ENCODE measurements at regions not wholly inside any gene's neighbourhood (a gene's known extent, or its start where the extent isn't known, plus 50 kb on each side); places are given as distances from the start of the nearest gene placed in this dataset.

GRCh38 chr13:22375151-22375550 is 704.3 kb downstream of the FGF9 start:
- Mint-ChIP-seq H3K9me3 (peaks cover 60% of the 10 kb centered on the region), H3K36me3 (peaks cover 21% of the 10 kb centered on the region), H3K27ac (no peak overlapping the region), H3K4me3 (no peak overlapping the region), H3K4me1 (peaks cover 3% of the 10 kb centered on the region), H3K27me3 (ENCODE audit: low read depth) (no peaks in the 10 kb centered on the region)
- no peak for DNase-seq (ENCODE audit: low spot score in 2 of 2, unreplicated experiment in 2 of 2)
- TF ChIP-seq CTCF (IDR thresholded peaks at IDR 0.05; ENCODE audit: unreplicated experiment) = no peak

- H3K36me3 Mint-ChIP-seq = no peaks in the 10 kb centered on the region
- no peak overlapping the region for H3K4me3 Mint-ChIP-seq
- no peak overlapping the region for H3K27ac Mint-ChIP-seq
- no peaks in the 10 kb centered on the region for H3K9me3 Mint-ChIP-seq
- no peak for DNase-seq (ENCODE audit: low spot score in 2 of 2, unreplicated experiment in 2 of 2)
- no peaks in the 10 kb centered on the region for H3K27me3 Mint-ChIP-seq (ENCODE audit: low read depth)
- H3K4me1 Mint-ChIP-seq = peaks cover 7% of the 10 kb centered on the region
- TF ChIP-seq CTCF (IDR thresholded peaks at IDR 0.05; ENCODE audit: unreplicated experiment) = no peak
Measured at GRCh38 chr13:22387899-22388298, 717.0 kb downstream of the FGF9 start.

DNA sequence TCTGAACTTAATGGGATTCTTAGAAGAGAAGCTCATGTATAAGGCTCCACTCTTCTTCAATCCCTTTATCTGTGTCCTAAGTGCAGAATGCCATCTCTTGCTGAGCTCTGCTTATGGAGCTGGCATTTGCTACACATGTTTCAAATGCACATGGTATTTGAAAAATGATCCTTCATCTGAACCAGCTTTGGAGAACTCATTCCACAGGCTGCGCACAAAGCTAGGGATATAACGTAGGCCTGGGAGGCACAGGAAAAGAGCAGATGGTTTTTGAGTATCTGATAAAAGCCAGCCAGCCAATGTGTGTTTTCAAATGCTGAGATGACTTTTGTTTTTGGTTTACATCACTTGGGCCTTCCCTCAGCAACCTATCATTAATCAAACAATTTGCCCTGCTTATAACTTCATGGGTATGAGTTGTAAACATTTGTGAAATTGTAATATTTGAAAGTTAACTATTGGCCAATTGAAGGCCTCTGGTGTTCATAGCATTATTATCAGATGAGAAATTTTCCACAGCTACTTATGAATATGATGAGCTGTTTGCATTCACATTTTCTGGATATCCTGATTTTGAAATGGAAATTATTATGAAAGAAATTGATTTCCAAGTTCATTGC is 729.0 kb downstream of the FGF9 start:
- no peak overlapping the region for H3K27ac Mint-ChIP-seq
- DNase-seq (ENCODE audit: low spot score in 2 of 2, unreplicated experiment in 2 of 2) = no peak
- no peaks in the 10 kb centered on the region for H3K27me3 Mint-ChIP-seq (ENCODE audit: low read depth)
- peaks cover 8% of the 10 kb centered on the region for H3K4me1 Mint-ChIP-seq
- H3K9me3 Mint-ChIP-seq = peaks cover 9% of the 10 kb centered on the region
- no peak overlapping the region for H3K4me3 Mint-ChIP-seq
- H3K36me3 Mint-ChIP-seq = no peaks in the 10 kb centered on the region
- no peak for TF ChIP-seq CTCF (IDR thresholded peaks at IDR 0.05; ENCODE audit: unreplicated experiment)

- H3K4me1 Mint-ChIP-seq = peaks cover 8% of the 10 kb centered on the region
- DNase-seq (ENCODE audit: low spot score in 2 of 2, unreplicated experiment in 2 of 2) = no peak
- H3K27me3 Mint-ChIP-seq (ENCODE audit: low read depth) = no peaks in the 10 kb centered on the region
- H3K4me3 Mint-ChIP-seq = no peak overlapping the region
- H3K27ac Mint-ChIP-seq = no peak overlapping the region
- TF ChIP-seq CTCF (IDR thresholded peaks at IDR 0.05; ENCODE audit: unreplicated experiment) = no peak
- H3K9me3 Mint-ChIP-seq = no peaks in the 10 kb centered on the region
- no peaks in the 10 kb centered on the region for H3K36me3 Mint-ChIP-seq
Measured at GRCh38 chr13:22402682-22403081, 731.8 kb downstream of the FGF9 start.

GRCh38 chr13:22403144-22403543 is 732.3 kb downstream of the FGF9 start:
- Mint-ChIP-seq H3K36me3 (no peaks in the 10 kb centered on the region), H3K27ac (no peak overlapping the region), H3K9me3 (peaks cover 2% of the 10 kb centered on the region), H3K4me1 (peaks cover 8% of the 10 kb centered on the region), H3K4me3 (no peak overlapping the region), H3K27me3 (ENCODE audit: low read depth) (no peaks in the 10 kb centered on the region)
- TF ChIP-seq CTCF (IDR thresholded peaks at IDR 0.05; ENCODE audit: unreplicated experiment) = no peak
- no peak for DNase-seq (ENCODE audit: low spot score in 2 of 2, unreplicated experiment in 2 of 2)

DNA sequence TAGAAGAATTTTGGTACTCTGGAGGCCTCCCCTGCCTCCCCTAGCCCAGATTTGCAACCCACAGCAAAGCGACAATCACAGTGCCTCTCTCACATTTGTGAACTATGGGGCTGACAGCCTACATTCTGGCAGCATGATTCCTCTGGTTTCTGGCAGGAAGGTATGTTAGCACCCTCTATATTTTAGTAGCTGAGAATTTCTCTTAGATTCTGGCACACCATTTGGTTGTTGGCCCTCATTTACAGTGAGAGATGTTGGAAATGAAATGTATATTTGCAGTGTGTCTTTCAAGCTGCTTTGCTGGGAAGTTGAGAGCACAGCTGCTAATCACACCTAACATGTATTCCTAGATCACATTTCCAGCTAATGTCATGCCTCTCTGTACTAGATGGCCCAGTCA is 735.0 kb downstream of the FGF9 start:
- no peak overlapping the region for H3K27ac Mint-ChIP-seq
- H3K4me1 Mint-ChIP-seq = no peaks in the 10 kb centered on the region

More for the DNA sequence above, 735.0 kb downstream of the FGF9 start:
- Mint-ChIP-seq H3K27me3 (ENCODE audit: low read depth) (no peaks in the 10 kb centered on the region), H3K4me3 (no peak overlapping the region), H3K36me3 (no peaks in the 10 kb centered on the region), H3K9me3 (peaks cover 18% of the 10 kb centered on the region)
- no peak for TF ChIP-seq CTCF (IDR thresholded peaks at IDR 0.05; ENCODE audit: unreplicated experiment)
- no peak for DNase-seq (ENCODE audit: low spot score in 2 of 2, unreplicated experiment in 2 of 2)

All from mesothelial cell of epicardium (in vitro differentiated cells).